ENCODE measurements at regions not wholly inside any gene's neighbourhood (a gene's known extent, or its start where the extent isn't known, plus 50 kb on each side); places are given as distances from the start of the nearest gene placed in this dataset.

DNA sequence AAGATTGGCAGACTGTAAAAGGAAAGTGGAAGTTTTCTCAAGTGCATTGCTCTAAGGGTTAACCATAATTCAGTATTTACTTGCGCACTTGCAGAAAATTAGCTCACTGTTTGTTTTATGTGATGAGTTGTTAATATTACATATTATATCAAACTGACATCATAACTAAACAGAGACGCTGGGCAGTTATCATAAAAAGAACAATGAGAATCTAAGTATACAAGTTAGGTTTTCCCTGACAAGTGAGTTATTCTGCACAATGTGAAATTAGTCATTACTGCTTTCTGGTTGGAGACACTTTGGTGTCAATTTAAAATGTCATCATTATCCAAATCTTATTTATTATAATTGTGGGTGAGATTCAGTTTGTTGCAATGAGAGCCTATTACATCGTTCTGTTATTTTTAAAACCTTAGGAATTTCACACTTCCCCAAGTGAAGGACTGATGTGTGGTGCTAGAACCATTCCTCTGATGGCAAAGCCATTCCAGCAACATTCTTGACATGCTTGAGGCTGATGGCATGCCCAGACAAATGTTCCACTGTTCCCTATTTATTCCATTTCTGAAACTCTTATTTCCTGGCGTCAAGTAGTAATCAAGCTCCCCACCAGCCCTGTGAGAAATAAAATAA lies 90.1 kb upstream of the FLRT2 start:
- TF ChIP-seq CTCF (IDR thresholded peaks at IDR 0.05; ENCODE audit: low read length) (no peak), EZH2 (IDR thresholded peaks at IDR 0.05; ENCODE audit: borderline replicate concordance, low read length) (no peak)
